ENCODE measurements at regions not wholly inside any gene's neighbourhood (a gene's known extent, or its start where the extent isn't known, plus 50 kb on each side); places are given as distances from the start of the nearest gene placed in this dataset.

GRCh38 chr15:70342554-70343548 is 245.1 kb upstream of the TLE3 start (continued):
- no peak for TF ChIP-seq RELB (IDR thresholded peaks at IDR 0.05; ENCODE audit: low read depth)
- no peak for TF ChIP-seq ATF7 (IDR thresholded peaks at IDR 0.05; ENCODE audit: low read depth)
- TF ChIP-seq STAT3 (IDR thresholded peaks at IDR 0.05; ENCODE audit: low read depth, low read length) = no peak
- TF ChIP-seq FOXK2 (IDR thresholded peaks at IDR 0.05) = no peak
- TF ChIP-seq MXI1 (IDR thresholded peaks at IDR 0.05; ENCODE audit: low read depth, low read length) = no peak

GRCh38 chr15:70342141-70342540 is 244.4 kb upstream of the TLE3 start:
- no peak for ATAC-seq
- intact Hi-C loops (cut with micrococcal nuclease; ENCODE audit: unreplicated experiment) = no loop called here
- FAIRE-seq = no peak
- TF ChIP-seq LARP7 (IDR thresholded peaks at IDR 0.05) = no peak
- no peak for TF ChIP-seq EED (IDR thresholded peaks at IDR 0.05; ENCODE audit: low read depth)
- no peak for TF ChIP-seq NR2F1 (conservative IDR thresholded peaks at IDR 0.05)
- TF ChIP-seq ELK1 (IDR thresholded peaks at IDR 0.05; ENCODE audit: low read depth, low read length) = no peak
- no peak for TF ChIP-seq PKNOX1 (IDR thresholded peaks at IDR 0.05)
- TF ChIP-seq POLR2AphosphoS2 (IDR thresholded peaks at IDR 0.05; ENCODE audit: low read depth, low read length) = no peak
- no peak for TF ChIP-seq BCL3 (IDR thresholded peaks at IDR 0.05; ENCODE audit: borderline replicate concordance, insufficient read depth, low read depth, low read length, poor library complexity, severe bottlenecking)
- no peak for TF ChIP-seq TBL1XR1 (IDR thresholded peaks at IDR 0.05; ENCODE audit: low read depth, low read length)
- H4K20me1 ChIP-seq (ENCODE audit: control insufficient read depth, insufficient read depth) = no peaks in the 10 kb centered on the region
- no peaks in the 10 kb centered on the region for H3K36me3 ChIP-seq (ENCODE audit: control insufficient read depth in 2 of 2, insufficient read depth in 2 of 2, low read length in 1 of 2)
- in situ Hi-C loops (cut with MboI) = no loop called here
- no peak overlapping the region for H3K27ac ChIP-seq (ENCODE audit: control insufficient read depth, insufficient read depth)
- H3K4me1 ChIP-seq (ENCODE audit: control insufficient read depth, insufficient read depth, low read length) = no peaks in the 10 kb centered on the region
- WGBS (ENCODE audit: insufficient coverage, insufficient replicate concordance, low lambda C conversion rate, missing lambda C conversion rate) = 69% methylated on average over 7 of the region's 7 CpGs
- no peak overlapping the region for H3K4me2 ChIP-seq (ENCODE audit: control insufficient read depth, insufficient read depth)
- POLR2A ChIA-PET = interaction anchor here (0.6 kb wide), 1 partner anchor 180 kb away, joined by 6 read pairs; no protein-coding TSS in a partner anchor
- RAD21 ChIA-PET (ENCODE audit: unreplicated experiment) = no interaction called here
- no peak overlapping the region for H3K9ac ChIP-seq (ENCODE audit: control insufficient read depth, insufficient read depth, low read length)
- no peaks in the 10 kb centered on the region for H3K9me3 ChIP-seq (replicated peaks; ENCODE audit: control insufficient read depth, insufficient read depth, low read length)
- peaks cover 0 to 4% of the 10 kb centered on the region in 2 experiments; a peak in 2 of 4 replicates for H3K27me3 ChIP-seq (replicated peaks in 1 of 2; ENCODE audit: control insufficient read depth in 2 of 2, insufficient read depth in 2 of 2, low read length in 1 of 2)
- H3K79me2 ChIP-seq (ENCODE audit: control insufficient read depth, insufficient read depth, low read length) = no peaks in the 10 kb centered on the region
- no peak overlapping the region for H2AFZ ChIP-seq (ENCODE audit: control insufficient read depth, low read depth, low read length)
- BruUV-seq (replicated peaks) = no TSS peak
- no peak overlapping the region for H3K4me3 ChIP-seq
- DNase-seq (ENCODE audit: low read depth, low spot score) = no peak
- SMC1A ChIA-PET (ENCODE audit: uncharacterized antibody, unreplicated experiment) = no interaction called here
- CTCF ChIA-PET = no interaction called here
